Panc1 (cell line): ENCODE measurements at regions not wholly inside any gene's neighbourhood (a gene's known extent, or its start where the extent isn't known, plus 50 kb on each side); places are given as distances from the start of the nearest gene placed in this dataset.

Experiments
- ATAC-seq: fragments of 200-7000 bp; cut with Tn5 transposase; 2 replicates; pipeline ENCODE4 v1.9.1; 2020; ENCODE audit warnings: mild to moderate bottlenecking, moderate library complexity
- BruUV-seq: library from RNA; stranded (reverse); fragments of 400-500 nt; replicated peaks from 2 replicates; lab custom pipeline; 2021; lab: Mats Ljungman, UMichigan
- CTCF ChIA-PET: fragments of 300-600 bp; sonication (Branson Sonifier 250); formaldehyde crosslinking; loops from one replicate; lab custom pipeline; 2022; ENCODE audit warnings: antibody characterized with exemption; lab: Charles Lee
- POLR2A ChIA-PET: fragments of 300-600 bp; sonication (Branson Sonifier 250); formaldehyde crosslinking; loops from one replicate; lab custom pipeline; 2022; ENCODE audit warnings: antibody characterized with exemption; lab: Charles Lee
- DNase-seq: peaks from one replicate; pipeline ENCODE4 v3.0.0-alpha.2; 2010; ENCODE audit warnings: low read depth, low spot score
- H3K27ac ChIP-seq: 2 replicates; pipeline ENCODE4 v1.5.1; 2011; ENCODE audit warnings: mild to moderate bottlenecking, low read length, inconsistent platforms
- H3K27me3 ChIP-seq: fragments of 200-500 bp; sonication (Bioruptor generic); 2 replicates; pipeline ENCODE4 v1.6.0; 2014; ENCODE audit warnings: low read length, inconsistent platforms; ENCODE audit not compliant: control insufficient read depth, insufficient read depth
- H3K36me3 ChIP-seq: fragments of 200-500 bp; sonication (Bioruptor generic); 2 replicates; pipeline ENCODE4 v1.5.1; 2014; ENCODE audit warnings: inconsistent platforms, mild to moderate bottlenecking, low read length, moderate library complexity; ENCODE audit not compliant: control insufficient read depth, insufficient read depth
- H3K4me1 ChIP-seq: 2 replicates; pipeline ENCODE4 v1.5.1; 2011; ENCODE audit warnings: inconsistent platforms, mild to moderate bottlenecking, low read length, moderate library complexity; ENCODE audit not compliant: control insufficient read depth, insufficient read depth
- H3K4me3 ChIP-seq, 2 experiments: 2 replicates each; pipeline ENCODE4 v1.5.1; 2011 to 2012; ENCODE audit warnings: low read depth in 2 of 2, low read length in 2 of 2, mild to moderate bottlenecking in 2 of 2, inconsistent platforms in 1 of 2, moderate library complexity in 1 of 2
- H3K9me3 ChIP-seq: fragments of 200-500 bp; sonication (Bioruptor generic); 2 replicates; pipeline ENCODE4 v1.5.1; 2014; ENCODE audit warnings: low read depth, mild to moderate bottlenecking, inconsistent platforms, low read length, moderate library complexity; ENCODE audit not compliant: control insufficient read depth, insufficient read depth
- POLR2AphosphoS5 ChIP-seq: IDR thresholded peaks from 2 replicates; pipeline ENCODE4 v1.6.1; 2012; ENCODE audit warnings: mild to moderate bottlenecking, low read depth, low read length, moderate library complexity
- REST ChIP-seq, 2 experiments: IDR thresholded peaks; 2 replicates each; pipeline ENCODE4 v1.6.1; 2011 to 2012; ENCODE audit warnings: low read depth in 2 of 2, control low read depth in 1 of 2, low read length in 1 of 2, mild to moderate bottlenecking in 1 of 2, moderate library complexity in 1 of 2; ENCODE audit not compliant: insufficient read depth in 1 of 2
- SIN3A ChIP-seq: IDR thresholded peaks from 2 replicates; pipeline ENCODE4 v1.6.1; 2012; ENCODE audit warnings: low read depth, mild to moderate bottlenecking, low read length, moderate library complexity, borderline replicate concordance; ENCODE audit not compliant: insufficient read depth
- TCF7L2 ChIP-seq: IDR thresholded peaks from 2 replicates; pipeline ENCODE4 v1.6.1; 2011; ENCODE audit warnings: mild to moderate bottlenecking, low read depth, low read length, inconsistent platforms
- in situ Hi-C: cut with HindIII; loops from 2 replicates; pipeline ENCODE4 v1.10.0; 2016; ENCODE audit warnings: low sequenced_read_pairs, low pct_unique_long_range_greater_than_20kb
- intact Hi-C: fragments of 100-400 bp; cut with micrococcal nuclease; formaldehyde crosslinking; loops from one replicate; pipeline ENCODE4 v1.10.0; 2022; ENCODE audit not compliant: unreplicated experiment
- TF ChIP-seq, protein P1 (sequence below): fragments of 450-650 bp; IDR thresholded peaks from 2 replicates; pipeline ENCODE4 v1.5.1; 2017; ENCODE audit warnings: mild to moderate bottlenecking

GRCh38 chr10:52992567-52992966, 220.0 kb upstream of the MBL2 start:
- intact Hi-C loops: no loop called here
- no peaks in the 10 kb centered on the region for H3K36me3 ChIP-seq
- ChIA-PET POLR2A (no interaction called here), CTCF (no interaction called here)
- no peak for DNase-seq
- ATAC-seq: no peak
- no peaks in the 10 kb centered on the region; the same call in 1 of the 2 replicates for H3K9me3 ChIP-seq
- H3K4me3 ChIP-seq: no peak overlapping the region
- in situ Hi-C loops: no loop called here
- no peaks in the 10 kb centered on the region for H3K27me3 ChIP-seq
- no peaks in the 10 kb centered on the region for H3K4me1 ChIP-seq
- H3K27ac ChIP-seq: no peak overlapping the region
- no peak for TF ChIP-seq TCF7L2
- TF ChIP-seq, protein P1, sequence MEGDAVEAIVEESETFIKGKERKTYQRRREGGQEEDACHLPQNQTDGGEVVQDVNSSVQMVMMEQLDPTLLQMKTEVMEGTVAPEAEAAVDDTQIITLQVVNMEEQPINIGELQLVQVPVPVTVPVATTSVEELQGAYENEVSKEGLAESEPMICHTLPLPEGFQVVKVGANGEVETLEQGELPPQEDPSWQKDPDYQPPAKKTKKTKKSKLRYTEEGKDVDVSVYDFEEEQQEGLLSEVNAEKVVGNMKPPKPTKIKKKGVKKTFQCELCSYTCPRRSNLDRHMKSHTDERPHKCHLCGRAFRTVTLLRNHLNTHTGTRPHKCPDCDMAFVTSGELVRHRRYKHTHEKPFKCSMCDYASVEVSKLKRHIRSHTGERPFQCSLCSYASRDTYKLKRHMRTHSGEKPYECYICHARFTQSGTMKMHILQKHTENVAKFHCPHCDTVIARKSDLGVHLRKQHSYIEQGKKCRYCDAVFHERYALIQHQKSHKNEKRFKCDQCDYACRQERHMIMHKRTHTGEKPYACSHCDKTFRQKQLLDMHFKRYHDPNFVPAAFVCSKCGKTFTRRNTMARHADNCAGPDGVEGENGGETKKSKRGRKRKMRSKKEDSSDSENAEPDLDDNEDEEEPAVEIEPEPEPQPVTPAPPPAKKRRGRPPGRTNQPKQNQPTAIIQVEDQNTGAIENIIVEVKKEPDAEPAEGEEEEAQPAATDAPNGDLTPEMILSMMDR: no peak
- no peak for TF ChIP-seq POLR2AphosphoS5
- TF ChIP-seq SIN3A: no peak
- TF ChIP-seq REST (IDR thresholded peaks at IDR 0.05; ENCODE audit: insufficient read depth in 1 of 2, low read depth in 2 of 2, low read length in 1 of 2): no peak
- BruUV-seq: no TSS peak

GRCh38 chr10:52988923-52989322, 216.3 kb upstream of the MBL2 start:
- no peaks in the 10 kb centered on the region for H3K36me3 ChIP-seq
- TF ChIP-seq REST (IDR thresholded peaks at IDR 0.05; ENCODE audit: insufficient read depth in 1 of 2, low read depth in 2 of 2, low read length in 1 of 2) (no peak), POLR2AphosphoS5 (no peak), SIN3A (no peak), TCF7L2 (no peak)
- TF ChIP-seq, protein P1: no peak
- H3K27ac ChIP-seq: no peak overlapping the region
- in situ Hi-C loops: no loop called here
- no peak overlapping the region for H3K4me3 ChIP-seq
- CTCF ChIA-PET: no interaction called here
- no TSS peak for BruUV-seq
- DNase-seq (no peak), ATAC-seq (no peak)
- no peaks in the 10 kb centered on the region for H3K27me3 ChIP-seq
- H3K9me3 ChIP-seq: no peaks in the 10 kb centered on the region; the same call in 1 of the 2 replicates
- POLR2A ChIA-PET: no interaction called here
- intact Hi-C loops: no loop called here
- no peaks in the 10 kb centered on the region for H3K4me1 ChIP-seq
